H1 (cell line): ENCODE measurements at regions not wholly inside any gene's neighbourhood (a gene's known extent, or its start where the extent isn't known, plus 50 kb on each side); places are given as distances from the start of the nearest gene placed in this dataset.
A peak's percentile ranks its signal among the peaks of the same experiment; 100 is the strongest.

Source experiments
- CTCF ChIA-PET: fragments of 300-600 bp; sonication (Branson Sonifier 250); formaldehyde crosslinking; loops from one replicate; lab custom pipeline; 2021; ENCODE audit not compliant: partially characterized antibody; lab: Charles Lee
- POLR2A ChIA-PET: fragments of 300-600 bp; sonication (Branson Sonifier 250); formaldehyde crosslinking; loops from one replicate; lab custom pipeline; 2021; ENCODE audit warnings: inconsistent platforms; ENCODE audit not compliant: partially characterized antibody; lab: Charles Lee
- DNase-seq, 2 experiments: peaks; one replicate each; pipeline versions ENCODE4 v3.0.0 to v3.0.0-alpha.2; 2010 to 2022; ENCODE audit warnings: low spot score in 2 of 2, low read depth in 1 of 2, mixed read lengths in 1 of 2
- FAIRE-seq: peaks from 2 replicates; lab custom pipeline; 2011; peaks lifted over from hg19 to GRCh38; lab: Jason Lieb, UNC
- H2AFZ ChIP-seq: 2 replicates; pipeline ENCODE4 v1.8.1; 2012; ENCODE audit warnings: low read length, inconsistent platforms
- H2AK5ac ChIP-seq: 2 replicates; pipeline ENCODE4 v1.6.1; 2013; ENCODE audit warnings: low read depth, low read length
- H2BK120ac ChIP-seq: replicated peaks from 2 replicates; pipeline ENCODE3; 2013; ENCODE audit warnings: low read depth, low read length, inconsistent platforms
- H2BK12ac ChIP-seq: 2 replicates; pipeline ENCODE4 v1.6.1; 2013; ENCODE audit warnings: low read depth, low read length
- H2BK15ac ChIP-seq: 2 replicates; pipeline ENCODE4 v1.6.1; 2013; ENCODE audit warnings: low read length
- H2BK20ac ChIP-seq: 2 replicates; pipeline ENCODE4 v1.6.1; 2013; ENCODE audit warnings: low read length
- H2BK5ac ChIP-seq: 2 replicates; pipeline ENCODE4 v1.6.1; 2013; ENCODE audit warnings: low read depth, low read length
- H3K14ac ChIP-seq: 2 replicates; pipeline ENCODE4 v1.6.1; 2013; ENCODE audit warnings: inconsistent platforms; ENCODE audit not compliant: insufficient read length
- H3K18ac ChIP-seq: 2 replicates; pipeline ENCODE4 v1.6.1; 2013; ENCODE audit warnings: low read length; ENCODE audit errors: extremely low read depth
- H3K23ac ChIP-seq: 2 replicates; pipeline ENCODE4 v1.6.1; 2013; ENCODE audit warnings: inconsistent platforms; ENCODE audit not compliant: insufficient read length
- H3K23me2 ChIP-seq: 2 replicates; pipeline ENCODE4 v1.6.1; 2013; ENCODE audit warnings: low read depth, low read length
- H3K27ac ChIP-seq: 2 replicates; pipeline ENCODE4 v1.6.1; 2011; ENCODE audit warnings: low read depth, low read length, inconsistent platforms
- H3K27me3 ChIP-seq, 4 experiments: replicated peaks in 1 of 4; 1 replicate in 1 of 4; 2 replicates in 3 of 4; pipeline versions ENCODE4 v1.6.1 to v1.8.1; 2011 to 2013; ENCODE audit warnings: low read length in 3 of 4, mild to moderate bottlenecking in 3 of 4, inconsistent platforms in 2 of 4, mixed read lengths in 2 of 4, moderate library complexity in 1 of 4; ENCODE audit not compliant: control insufficient read depth in 3 of 4, insufficient read depth in 3 of 4; ENCODE audit errors: extremely low read depth in 1 of 4
- H3K36me3 ChIP-seq, 4 experiments: 2 replicates each; pipeline versions ENCODE4 v1.6.1 to v1.8.1; 2011 to 2013; ENCODE audit warnings: mild to moderate bottlenecking in 4 of 4, low read length in 3 of 4, moderate library complexity in 2 of 4, control low read depth in 1 of 4, inconsistent platforms in 1 of 4; ENCODE audit not compliant: insufficient read depth in 4 of 4, control insufficient read depth in 2 of 4
- H3K4ac ChIP-seq: replicated peaks from 2 replicates; pipeline ENCODE3; 2013; ENCODE audit warnings: low read length, low read depth, mixed read lengths, inconsistent platforms; ENCODE audit not compliant: insufficient read length
- H3K4me1 ChIP-seq, 4 experiments: replicated peaks in 1 of 4; 1 replicate in 1 of 4; 2 replicates in 3 of 4; pipeline versions ENCODE4 v1.6.1 to v1.8.1; 2011 to 2013; ENCODE audit warnings: low read length in 3 of 4, inconsistent platforms in 2 of 4, mixed read lengths in 1 of 4; ENCODE audit not compliant: insufficient read depth in 4 of 4, control insufficient read depth in 3 of 4
- H3K4me2 ChIP-seq, 2 experiments: 2 replicates each; pipeline versions ENCODE4 v1.6.1 to v1.8.1; 2011 to 2013; ENCODE audit warnings: low read depth in 2 of 2, low read length in 2 of 2, control low read depth in 1 of 2, inconsistent platforms in 1 of 2, mild to moderate bottlenecking in 1 of 2; ENCODE audit not compliant: insufficient read depth in 1 of 2
- H3K4me3 ChIP-seq, 4 experiments: fragments of 200-600, 300-600 bp in 1 of 4; sonication (generic), shearing (Covaris generic), sonication (Bioruptor Twin) in 1 of 4; 2 replicates each; pipeline versions ENCODE4 v1.5.1 to v1.8.1; 2011 to 2016; ENCODE audit warnings: low read length in 4 of 4, low read depth in 3 of 4, control low read depth in 2 of 4, inconsistent platforms in 2 of 4, mild to moderate bottlenecking in 2 of 4, mixed read lengths in 1 of 4, moderate library complexity in 1 of 4; ENCODE audit not compliant: insufficient read depth in 2 of 4; ENCODE audit errors: extremely low read depth in 1 of 4
- H3K56ac ChIP-seq: replicated peaks from 2 replicates; pipeline ENCODE3; 2013; ENCODE audit warnings: low read depth, mild to moderate bottlenecking, mixed read lengths, low read length, inconsistent platforms; ENCODE audit not compliant: insufficient read length
- H3K79me1 ChIP-seq: 2 replicates; pipeline ENCODE4 v1.6.1; 2013; ENCODE audit warnings: low read depth, low read length, control low read depth
- H3K79me2 ChIP-seq, 2 experiments: 2 replicates each; pipeline versions ENCODE4 v1.6.1 to v1.8.1; 2012 to 2013; ENCODE audit warnings: low read length in 2 of 2, mild to moderate bottlenecking in 2 of 2, inconsistent platforms in 1 of 2; ENCODE audit not compliant: insufficient read depth in 2 of 2, control insufficient read depth in 1 of 2
- H3K9ac ChIP-seq, 4 experiments: replicated peaks in 1 of 4; 1 replicate in 1 of 4; 2 replicates in 3 of 4; pipeline versions ENCODE4 v1.6.1 to v1.8.1; 2011 to 2013; ENCODE audit warnings: low read depth in 3 of 4, low read length in 3 of 4, control low read depth in 2 of 4, mild to moderate bottlenecking in 2 of 4, moderate library complexity in 2 of 4, inconsistent platforms in 1 of 4; ENCODE audit errors: extremely low read depth in 1 of 4
- H3K9me3 ChIP-seq, 2 experiments: 2 replicates each; pipeline versions ENCODE4 v1.6.1 to v1.8.1; 2012 to 2013; ENCODE audit warnings: mild to moderate bottlenecking in 2 of 2, moderate library complexity in 2 of 2, control low read depth in 1 of 2, inconsistent platforms in 1 of 2, low read depth in 1 of 2, low read length in 1 of 2, mixed read lengths in 1 of 2; ENCODE audit not compliant: insufficient read depth in 2 of 2
- H4K20me1 ChIP-seq, 2 experiments: replicated peaks in 1 of 2; 2 replicates each; pipeline versions ENCODE3 to v1.8.1; 2011 to 2013; ENCODE audit warnings: inconsistent platforms in 2 of 2, low read length in 2 of 2, mild to moderate bottlenecking in 1 of 2; ENCODE audit not compliant: insufficient read depth in 2 of 2, control insufficient read depth in 1 of 2
- H4K5ac ChIP-seq: 2 replicates; pipeline ENCODE4 v1.6.1; 2013; ENCODE audit warnings: low read length, low read depth, mixed read lengths, inconsistent platforms; ENCODE audit not compliant: insufficient read length
- H4K8ac ChIP-seq: 2 replicates; pipeline ENCODE4 v1.8.0; 2013; ENCODE audit warnings: mild to moderate bottlenecking, moderate library complexity, low read length, inconsistent platforms; ENCODE audit not compliant: insufficient read depth; ENCODE audit errors: extremely low read depth
- H4K91ac ChIP-seq: replicated peaks from 2 replicates; pipeline ENCODE3; 2013; ENCODE audit warnings: low read length, mixed read lengths, inconsistent platforms; ENCODE audit not compliant: insufficient read length
- BCL11A ChIP-seq, 2 experiments: IDR thresholded peaks; one replicate each; pipeline ENCODE4 v1.6.1; 2011; ENCODE audit warnings: low read depth in 2 of 2, low read length in 2 of 2, mild to moderate bottlenecking in 2 of 2
- CREB1 ChIP-seq: IDR thresholded peaks from 2 replicates; pipeline ENCODE4 v1.6.1; 2012; ENCODE audit warnings: inconsistent platforms
- FOSL1 ChIP-seq: IDR thresholded peaks from 2 replicates; pipeline ENCODE4 v1.6.1; 2011; ENCODE audit warnings: mild to moderate bottlenecking, low read depth, low read length, moderate library complexity; ENCODE audit not compliant: insufficient read depth
- GTF2F1 ChIP-seq: IDR thresholded peaks from 2 replicates; pipeline ENCODE4 v1.6.1; 2012; ENCODE audit warnings: low read depth, low read length, improper control_type of control experiment, borderline replicate concordance
- HDAC2 ChIP-seq, 2 experiments: fragments of 300-600 bp in 1 of 2; sonication (generic) in 1 of 2; IDR thresholded peaks; 2 replicates each; pipeline ENCODE4 v1.6.1; 2011 to 2012; ENCODE audit warnings: low read depth in 2 of 2, low read length in 2 of 2, mild to moderate bottlenecking in 2 of 2, moderate library complexity in 2 of 2, borderline replicate concordance in 1 of 2, inconsistent platforms in 1 of 2
- JUND ChIP-seq: IDR thresholded peaks from 2 replicates; pipeline ENCODE4 v1.6.1; 2011; ENCODE audit warnings: mild to moderate bottlenecking, improper control_type of control experiment, low read length
- KDM4A ChIP-seq: IDR thresholded peaks from one replicate; pipeline ENCODE4 v1.7.1; 2012; ENCODE audit warnings: low read depth, mild to moderate bottlenecking, moderate library complexity, low read length, inconsistent platforms; ENCODE audit not compliant: severe bottlenecking
- KDM5A ChIP-seq: fragments of 200-600 bp; IDR thresholded peaks from 2 replicates; pipeline ENCODE4 v1.7.1; 2012; ENCODE audit warnings: mild to moderate bottlenecking, low read length, inconsistent platforms, mixed read lengths
- POLR2AphosphoS5 ChIP-seq: IDR thresholded peaks from 2 replicates; pipeline ENCODE4 v1.6.1; 2011; ENCODE audit warnings: low read depth, low read length
- SAP30 ChIP-seq: fragments of 300-600 bp; sonication (generic); IDR thresholded peaks from 2 replicates; pipeline ENCODE4 v1.7.1; 2012; ENCODE audit warnings: low read length, moderate library complexity, mild to moderate bottlenecking, inconsistent platforms; ENCODE audit not compliant: insufficient read depth, insufficient replicate concordance
- SRF ChIP-seq: IDR thresholded peaks from 2 replicates; pipeline ENCODE4 v1.6.1; 2011; ENCODE audit warnings: mild to moderate bottlenecking, low read depth, low read length, moderate library complexity
- SUZ12 ChIP-seq: fragments of 200-600 bp; sonication (generic); IDR thresholded peaks from 2 replicates; pipeline ENCODE4 v1.6.1; 2012; ENCODE audit warnings: mild to moderate bottlenecking, inconsistent platforms, low read length, moderate library complexity, mixed read lengths
- TAF7 ChIP-seq: optimal IDR thresholded peaks from 2 replicates; pipeline ENCODE3; 2011; ENCODE audit warnings: low read depth, mild to moderate bottlenecking, inconsistent platforms, low read length, moderate library complexity, borderline replicate concordance
- WGBS, 2 experiments: shearing (Covaris generic) in 1 of 2; methylation state at CpG; one replicate each; pipeline versions ENCODE4 v1.1.6 to v1.1.7; 2013 to 2015; ENCODE audit warnings: low lambda C conversion rate in 2 of 2, mixed read lengths in 2 of 2, inconsistent platforms in 1 of 2, low coverage in 1 of 2, missing lambda C conversion rate in 1 of 2; ENCODE audit not compliant: insufficient replicate concordance in 2 of 2, insufficient coverage in 1 of 2, insufficient read length in 1 of 2; ENCODE audit errors: extremely low coverage in 1 of 2, missing lambda C conversion rate in 1 of 2; 5-methylcytosine and 5-hydroxymethylcytosine counted together
- TF ChIP-seq, protein P1 (sequence below): IDR thresholded peaks from 2 replicates; pipeline ENCODE4 v1.6.1; 2012; ENCODE audit warnings: inconsistent platforms

DNA sequence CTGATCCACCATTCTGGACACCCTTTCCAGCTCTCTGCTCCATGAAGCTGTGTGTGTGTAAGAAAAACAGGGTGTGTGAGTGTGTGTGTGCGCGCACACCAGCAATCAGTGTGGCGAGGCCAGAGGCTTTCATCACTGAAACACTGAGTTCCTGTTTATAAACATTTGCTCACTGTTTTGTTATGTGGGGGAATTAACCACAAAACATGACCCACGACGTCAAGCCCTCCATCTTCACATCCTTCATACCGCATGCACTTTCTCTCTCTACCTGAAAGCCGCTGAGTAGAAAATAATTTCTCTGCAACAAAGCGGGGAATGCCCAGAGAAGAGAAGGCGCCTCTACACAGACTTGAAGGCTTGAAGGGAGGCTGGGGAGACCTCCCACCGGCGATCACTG, 148.9 kb upstream of the IRF2BP2 start:
- no peak overlapping the region for H3K18ac ChIP-seq
- H4K5ac ChIP-seq = no peak overlapping the region
- no peaks in the 10 kb centered on the region for H3K36me3 ChIP-seq
- H3K4ac ChIP-seq = no peak overlapping the region
- no peak overlapping the region for H2BK5ac ChIP-seq
- H3K4me2 ChIP-seq = no peak overlapping the region
- CTCF ChIA-PET = interaction anchor here (1.7 kb wide), 1 partner anchor 8 kb away, joined by 4 read pairs; no protein-coding TSS in a partner anchor
- H3K27ac ChIP-seq = no peak overlapping the region
- no peaks in the 10 kb centered on the region for H3K79me1 ChIP-seq
- H2BK12ac ChIP-seq = peak overlapping the region; percentile 53; the same call in 1 of the 2 replicates
- 94% methylated on average over 11 of the region's 11 CpGs; no CpG with 5 or more reads in 1 of the 2 experiments for WGBS, 2 experiments
- no peaks in the 10 kb centered on the region for H4K20me1 ChIP-seq
- no peak overlapping the region; the same call in 1 of the 2 replicates for H2BK15ac ChIP-seq
- peaks cover 0 to 9% (median 4%) of the 10 kb centered on the region in 4 experiments; a peak in 6 of 7 replicates for H3K4me1 ChIP-seq
- no peak overlapping the region for H2AFZ ChIP-seq
- FAIRE-seq (no peak), DNase-seq (no peak)
- no peak overlapping the region for H3K14ac ChIP-seq
- H2AK5ac ChIP-seq = no peak overlapping the region
- no peak overlapping the region for H4K91ac ChIP-seq
- H3K56ac ChIP-seq = no peak overlapping the region
- H3K79me2 ChIP-seq = no peaks in the 10 kb centered on the region
- H3K9ac ChIP-seq = no peak overlapping the region
- no peak overlapping the region for H3K23ac ChIP-seq
- POLR2A ChIA-PET = interaction anchor here (1.4 kb wide), 1 partner anchor 146 kb away, joined by 4 read pairs; no protein-coding TSS in a partner anchor
- H2BK120ac ChIP-seq = no peak overlapping the region
- H3K4me3 ChIP-seq = no peak overlapping the region
- H3K9me3 ChIP-seq = no peaks in the 10 kb centered on the region
- no peaks in the 10 kb centered on the region for H3K27me3 ChIP-seq
- no peaks in the 10 kb centered on the region; the same call in 1 of the 2 replicates for H3K23me2 ChIP-seq
- no peak overlapping the region; the same call in 1 of the 2 replicates for H4K8ac ChIP-seq
- no peak overlapping the region for H2BK20ac ChIP-seq
- TF ChIP-seq HDAC2 (IDR thresholded peaks at IDR 0.05; ENCODE audit: borderline replicate concordance in 1 of 2, low read depth in 2 of 2, low read length in 2 of 2) (no peak), KDM5A (no peak), KDM4A (no peak), SRF (no peak), CREB1 (no peak), TAF7 (no peak), SUZ12 (no peak), BCL11A (IDR thresholded peaks at IDR 0.05; ENCODE audit: low read depth in 2 of 2, low read length in 2 of 2) (no peak), FOSL1 (no peak), JUND (no peak), SAP30 (no peak), GTF2F1 (no peak), POLR2AphosphoS5 (no peak)
- TF ChIP-seq, protein P1, sequence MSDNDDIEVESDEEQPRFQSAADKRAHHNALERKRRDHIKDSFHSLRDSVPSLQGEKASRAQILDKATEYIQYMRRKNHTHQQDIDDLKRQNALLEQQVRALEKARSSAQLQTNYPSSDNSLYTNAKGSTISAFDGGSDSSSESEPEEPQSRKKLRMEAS = no peak
